ENCODE measurements at regions not wholly inside any gene's neighbourhood (a gene's known extent, or its start where the extent isn't known, plus 50 kb on each side); places are given as distances from the start of the nearest gene placed in this dataset.
"Not testable (repeated sequence)": the region's sequence is repeated elsewhere in the genome, so short reads cannot be mapped to it uniquely, and the experiment has no call there.

GRCh38 chr13:82458169-82458568 lies 1424.1 kb downstream of the SLITRK1 start (continued):
- TF ChIP-seq CTCF (IDR thresholded peaks at IDR 0.05; ENCODE audit: low read depth, low read length, missing input control) = no peak
- TF ChIP-seq RAD21 (IDR thresholded peaks at IDR 0.05) = no peak
- no peak for TF ChIP-seq FOXA2 (IDR thresholded peaks at IDR 0.05)
- TF ChIP-seq YY1 (IDR thresholded peaks at IDR 0.05) = no peak
- TF ChIP-seq GABPA (IDR thresholded peaks at IDR 0.05 in 1 of 2, conservative IDR thresholded peaks at IDR 0.05 in 1 of 2) = no peak
- no peak for TF ChIP-seq NR2F2 (IDR thresholded peaks at IDR 0.05)
- no peak for TF ChIP-seq TAF1 (conservative IDR thresholded peaks at IDR 0.05)
- no peak for TF ChIP-seq HNF4G (IDR thresholded peaks at IDR 0.05)
- TF ChIP-seq ATF3 (IDR thresholded peaks at IDR 0.05) = no peak

- 84% methylated on average over 13 of the region's 13 CpGs for WGBS
Observed at GRCh38 chr13:82457548-82457947, 1424.7 kb downstream of the SLITRK1 start.

GRCh38 chr13:82447416-82448077 lies 1434.7 kb downstream of the SLITRK1 start:
- Histone ChIP-seq H3K4me3 (ENCODE audit: low read depth in 1 of 3, low read length in 3 of 3) (no peak overlapping the region), H3K9ac (ENCODE audit: low read depth in 1 of 2, low read length in 2 of 2) (no peak overlapping the region), H3K27me3 (ENCODE audit: control insufficient read depth in 4 of 4, insufficient read depth in 4 of 4, low read length in 3 of 4) (no peaks in the 10 kb centered on the region), H3K27ac (ENCODE audit: low read depth in 1 of 2, low read length in 2 of 2) (no peak overlapping the region), H3K9me3 (ENCODE audit: control insufficient read depth in 4 of 4, low read length in 3 of 4) (peaks cover 0 to under 1% (median 0%) of the 10 kb centered on the region in 4 donors), H3K4me1 (ENCODE audit: control insufficient read depth in 4 of 4, insufficient read depth in 4 of 4, low read length in 3 of 4) (no peaks in the 10 kb centered on the region), H3K36me3 (ENCODE audit: control insufficient read depth in 4 of 4, insufficient read depth in 3 of 4, low read depth in 1 of 4, low read length in 3 of 4) (no peaks in the 10 kb centered on the region)
- TF ChIP-seq RXRA (IDR thresholded peaks at IDR 0.05) (no peak), HNF4G (IDR thresholded peaks at IDR 0.05) (no peak), NR2F2 (IDR thresholded peaks at IDR 0.05) (no peak), GABPA (IDR thresholded peaks at IDR 0.05 in 1 of 2, conservative IDR thresholded peaks at IDR 0.05 in 1 of 2) (no peak), MAX (IDR thresholded peaks at IDR 0.05) (no peak)
- DNase-seq (ENCODE audit: low spot score) = no peak
- 76% methylated on average over 1 of the region's 1 CpG for WGBS

More at GRCh38 chr13:82457548-82457947, 1424.7 kb downstream of the SLITRK1 start:
- H3K27ac ChIP-seq (ENCODE audit: low read depth in 1 of 2, low read length in 2 of 2); DNase-seq (ENCODE audit: low spot score); H3K4me1 ChIP-seq (ENCODE audit: control insufficient read depth in 4 of 4, insufficient read depth in 4 of 4, low read length in 3 of 4); H3K9me3 ChIP-seq (ENCODE audit: control insufficient read depth in 4 of 4, low read length in 3 of 4); H3K27me3 ChIP-seq (ENCODE audit: control insufficient read depth in 4 of 4, insufficient read depth in 4 of 4, low read length in 3 of 4); H3K4me3 ChIP-seq (ENCODE audit: low read depth in 1 of 3, low read length in 3 of 3); H3K9ac ChIP-seq (ENCODE audit: low read depth in 1 of 2, low read length in 2 of 2); H3K36me3 ChIP-seq (ENCODE audit: control insufficient read depth in 4 of 4, insufficient read depth in 3 of 4, low read depth in 1 of 4, low read length in 3 of 4): not testable (repeated sequence)

- Histone ChIP-seq H3K9ac (ENCODE audit: low read depth in 1 of 2, low read length in 2 of 2) (no peak overlapping the region), H3K4me1 (ENCODE audit: control insufficient read depth in 4 of 4, insufficient read depth in 4 of 4, low read length in 3 of 4) (no peaks in the 10 kb centered on the region), H3K4me3 (ENCODE audit: low read depth in 1 of 3, low read length in 3 of 3) (no peak overlapping the region), H3K36me3 (ENCODE audit: control insufficient read depth in 4 of 4, insufficient read depth in 3 of 4, low read depth in 1 of 4, low read length in 3 of 4) (no peaks in the 10 kb centered on the region), H3K27ac (ENCODE audit: low read depth in 1 of 2, low read length in 2 of 2) (no peak overlapping the region), H3K27me3 (ENCODE audit: control insufficient read depth in 4 of 4, insufficient read depth in 4 of 4, low read length in 3 of 4) (no peaks in the 10 kb centered on the region), H3K9me3 (ENCODE audit: control insufficient read depth in 4 of 4, low read length in 3 of 4) (no peaks in the 10 kb centered on the region)
- 0% methylated on average over 1 of the region's 1 CpG for WGBS
- DNase-seq (ENCODE audit: low spot score) = no peak
- TF ChIP-seq RXRA (IDR thresholded peaks at IDR 0.05) (no peak), ZBTB33 (IDR thresholded peaks at IDR 0.05) (no peak), ATF3 (IDR thresholded peaks at IDR 0.05) (no peak), TAF1 (conservative IDR thresholded peaks at IDR 0.05) (no peak), CTCF (IDR thresholded peaks at IDR 0.05; ENCODE audit: low read depth, low read length, missing input control) (no peak), FOXA2 (IDR thresholded peaks at IDR 0.05) (no peak), NR2F2 (IDR thresholded peaks at IDR 0.05) (no peak), GABPA (IDR thresholded peaks at IDR 0.05 in 1 of 2, conservative IDR thresholded peaks at IDR 0.05 in 1 of 2) (no peak), FOXA1 (IDR thresholded peaks at IDR 0.05) (no peak), SP1 (IDR thresholded peaks at IDR 0.05) (no peak)
Observed at GRCh38 chr13:82439159-82439904, 1442.9 kb downstream of the SLITRK1 start.
